GM19240 (cell line): ENCODE measurements at regions not wholly inside any gene's neighbourhood (a gene's known extent, or its start where the extent isn't known, plus 50 kb on each side); places are given as distances from the start of the nearest gene placed in this dataset.

Experiments used
- DNase-seq: peaks from one replicate; pipeline ENCODE4 v3.0.0; 2011; ENCODE audit warnings: low spot score; ENCODE audit not compliant: insufficient read length

DNA sequence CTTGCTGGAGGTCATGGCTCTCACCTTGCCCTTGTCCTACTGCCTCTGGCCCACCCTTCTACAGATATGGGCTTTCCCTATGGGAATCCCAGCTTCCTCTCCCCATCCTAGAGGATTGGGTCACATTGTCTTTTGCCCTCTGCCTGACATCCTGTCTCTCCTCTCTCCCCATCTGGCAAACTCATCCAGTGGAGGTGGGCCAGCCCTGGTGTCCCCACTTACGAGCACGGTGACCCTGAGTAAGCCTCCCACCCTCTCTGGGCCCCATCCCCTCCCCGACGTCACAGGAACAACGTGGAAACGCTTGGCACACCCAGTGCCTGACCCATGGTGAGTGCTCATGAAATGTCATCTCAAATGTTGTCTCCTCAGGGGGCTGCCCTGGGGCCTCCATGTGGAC lies 56.1 kb upstream of the ID3 start:
- no peak for DNase-seq

GRCh38 chr1:23614032-23614660 lies 54.8 kb upstream of the ID3 start:
- DNase-seq = no peak

GRCh38 chr1:23613191-23614031 lies 54.1 kb upstream of the ID3 start:
- no peak for DNase-seq

DNA sequence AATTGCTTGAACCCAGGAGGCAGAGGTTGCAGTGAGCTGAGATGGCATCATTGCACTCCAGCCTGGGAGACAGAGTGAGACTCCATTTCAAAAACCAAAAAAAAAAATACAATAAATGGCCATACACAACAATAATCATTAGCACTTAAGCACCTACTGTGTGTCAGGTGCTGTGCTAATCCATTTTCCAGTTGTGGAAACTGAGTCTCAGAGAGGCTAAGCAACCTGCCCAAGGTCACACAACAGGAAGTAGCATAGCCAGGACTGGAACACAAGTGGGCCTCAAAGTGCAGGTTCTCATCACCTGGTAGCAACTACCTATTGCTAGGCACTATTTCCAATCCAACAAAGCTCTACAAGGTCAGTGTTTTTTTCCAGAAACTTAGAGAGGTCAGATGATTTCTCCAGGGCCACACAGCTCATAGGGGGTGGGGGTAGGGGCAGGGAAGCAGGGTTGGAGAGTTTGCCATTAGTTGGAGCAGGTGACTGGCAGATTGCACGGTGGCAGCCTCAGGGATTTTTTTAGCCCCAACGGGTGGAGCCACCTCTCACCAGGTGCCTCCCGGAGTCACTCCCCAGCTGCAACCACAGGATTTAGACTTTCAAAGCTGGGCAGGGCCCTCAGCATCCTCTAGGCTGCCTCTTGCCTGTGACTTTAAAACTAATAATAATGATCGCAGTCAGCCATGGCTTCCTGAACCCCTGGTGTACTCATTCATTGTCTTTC lies 52.5 kb upstream of the ID3 start:
- no peak for DNase-seq

DNA sequence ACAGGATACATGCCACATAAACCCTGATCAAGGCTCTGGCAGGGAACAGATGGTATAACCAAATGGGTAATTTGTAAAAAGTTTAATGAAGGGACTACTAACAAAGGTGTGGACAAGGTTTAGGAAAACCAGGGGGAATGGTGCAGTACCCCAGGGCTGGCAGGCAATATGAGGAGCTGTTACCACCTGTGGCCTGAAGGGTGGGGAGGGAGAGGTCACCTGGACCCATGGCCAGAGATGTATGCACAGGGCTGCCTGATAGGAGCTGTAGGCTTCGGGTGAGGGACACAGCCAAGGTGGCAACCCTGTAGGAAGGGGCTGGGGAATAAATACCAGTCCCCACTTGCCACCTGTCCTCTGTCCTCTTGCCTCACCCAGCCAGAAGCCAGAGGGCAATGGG lies 51.4 kb upstream of the ID3 start:
- no peak for DNase-seq

GRCh38 chr1:23609971-23610370 lies 50.7 kb upstream of the ID3 start:
- no peak for DNase-seq
